HG02678 (cell line): ENCODE measurements at regions not wholly inside any gene's neighbourhood (a gene's known extent, or its start where the extent isn't known, plus 50 kb on each side); places are given as distances from the start of the nearest gene placed in this dataset.

ENCODE experiments used
- ATAC-seq: cut with Tn5 transposase; IDR thresholded peaks from one replicate; pipeline ENCODE4 v1.9.1; 2021; ENCODE audit warnings: mild to moderate bottlenecking, moderate library complexity; ENCODE audit not compliant: unreplicated experiment

GRCh38 chr3:168341192-168341815 is 245.6 kb upstream of the GOLIM4 start:
- ATAC-seq, result no peak

GRCh38 chr3:168338161-168338560 is 242.4 kb upstream of the GOLIM4 start:
- ATAC-seq, result no peak

GRCh38 chr3:168336276-168336675 is 240.6 kb upstream of the GOLIM4 start:
- ATAC-seq, result no peak

- ATAC-seq, result no peak
These were observed 237.7 kb upstream of the GOLIM4 start for GRCh38 chr3:168333410-168333935.

GRCh38 chr3:168331756-168332155 is 236.0 kb upstream of the GOLIM4 start:
- no peak for ATAC-seq

- no peak for ATAC-seq
These were observed 235.3 kb upstream of the GOLIM4 start for GRCh38 chr3:168330983-168331382.

- ATAC-seq, result no peak
These were observed 232.1 kb upstream of the GOLIM4 start for GRCh38 chr3:168327856-168328255.

- ATAC-seq, result no peak
These were observed 230.0 kb upstream of the GOLIM4 start for GRCh38 chr3:168325684-168326083.

- no peak for ATAC-seq
These were observed 227.2 kb upstream of the GOLIM4 start for GRCh38 chr3:168322941-168323340.

- ATAC-seq, result no peak
These were observed 218.4 kb upstream of the GOLIM4 start for GRCh38 chr3:168314166-168314565.

- ATAC-seq, result no peak
These were observed 217.3 kb upstream of the GOLIM4 start for GRCh38 chr3:168312984-168313383.

- ATAC-seq, result no peak
These were observed 212.2 kb upstream of the GOLIM4 start for GRCh38 chr3:168307893-168308292.

- no peak for ATAC-seq
These were observed 199.3 kb upstream of the GOLIM4 start for GRCh38 chr3:168295027-168295426.

- no peak for ATAC-seq
These were observed 196.6 kb upstream of the GOLIM4 start for GRCh38 chr3:168292296-168292695.

GRCh38 chr3:168289471-168290008 is 193.8 kb upstream of the GOLIM4 start:
- no peak for ATAC-seq

- ATAC-seq, result no peak
These were observed 193.0 kb upstream of the GOLIM4 start for GRCh38 chr3:168288511-168289401.

GRCh38 chr3:168285506-168285905 is 189.8 kb upstream of the GOLIM4 start:
- no peak for ATAC-seq

- ATAC-seq, result no peak
These were observed 189.0 kb upstream of the GOLIM4 start for GRCh38 chr3:168284728-168285127.

GRCh38 chr3:168275662-168276061 is 179.9 kb upstream of the GOLIM4 start:
- no peak for ATAC-seq

- no peak for ATAC-seq
These were observed 178.2 kb upstream of the GOLIM4 start for GRCh38 chr3:168273917-168274316.

GRCh38 chr3:168273036-168273435 is 177.3 kb upstream of the GOLIM4 start:
- no peak for ATAC-seq
